ENCODE measurements at regions not wholly inside any gene's neighbourhood (a gene's known extent, or its start where the extent isn't known, plus 50 kb on each side); places are given as distances from the start of the nearest gene placed in this dataset.

DNA sequence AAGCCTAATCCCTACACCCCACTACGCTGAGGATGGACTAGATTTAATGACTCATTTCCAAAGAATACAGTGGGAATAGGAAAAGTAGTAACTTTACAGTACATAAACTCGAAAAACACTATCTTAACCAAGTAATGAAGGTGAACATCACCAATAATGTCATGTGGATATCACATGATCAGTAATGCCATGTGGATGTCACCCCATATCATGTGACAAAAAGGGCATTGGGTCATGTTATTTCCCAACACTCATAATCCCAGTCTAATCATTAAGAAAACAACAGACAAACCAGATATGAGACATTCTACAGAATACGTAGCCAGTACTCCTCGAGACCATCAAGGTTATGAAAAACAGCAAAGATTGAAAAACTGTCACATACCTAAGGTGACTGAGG, 667.3 kb upstream of the CRIM1 start:
- TF ChIP-seq, protein P1, sequence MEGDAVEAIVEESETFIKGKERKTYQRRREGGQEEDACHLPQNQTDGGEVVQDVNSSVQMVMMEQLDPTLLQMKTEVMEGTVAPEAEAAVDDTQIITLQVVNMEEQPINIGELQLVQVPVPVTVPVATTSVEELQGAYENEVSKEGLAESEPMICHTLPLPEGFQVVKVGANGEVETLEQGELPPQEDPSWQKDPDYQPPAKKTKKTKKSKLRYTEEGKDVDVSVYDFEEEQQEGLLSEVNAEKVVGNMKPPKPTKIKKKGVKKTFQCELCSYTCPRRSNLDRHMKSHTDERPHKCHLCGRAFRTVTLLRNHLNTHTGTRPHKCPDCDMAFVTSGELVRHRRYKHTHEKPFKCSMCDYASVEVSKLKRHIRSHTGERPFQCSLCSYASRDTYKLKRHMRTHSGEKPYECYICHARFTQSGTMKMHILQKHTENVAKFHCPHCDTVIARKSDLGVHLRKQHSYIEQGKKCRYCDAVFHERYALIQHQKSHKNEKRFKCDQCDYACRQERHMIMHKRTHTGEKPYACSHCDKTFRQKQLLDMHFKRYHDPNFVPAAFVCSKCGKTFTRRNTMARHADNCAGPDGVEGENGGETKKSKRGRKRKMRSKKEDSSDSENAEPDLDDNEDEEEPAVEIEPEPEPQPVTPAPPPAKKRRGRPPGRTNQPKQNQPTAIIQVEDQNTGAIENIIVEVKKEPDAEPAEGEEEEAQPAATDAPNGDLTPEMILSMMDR (IDR thresholded peaks at IDR 0.05; ENCODE audit: insufficient read depth, low read length): no peak
- TF ChIP-seq, protein P2, sequence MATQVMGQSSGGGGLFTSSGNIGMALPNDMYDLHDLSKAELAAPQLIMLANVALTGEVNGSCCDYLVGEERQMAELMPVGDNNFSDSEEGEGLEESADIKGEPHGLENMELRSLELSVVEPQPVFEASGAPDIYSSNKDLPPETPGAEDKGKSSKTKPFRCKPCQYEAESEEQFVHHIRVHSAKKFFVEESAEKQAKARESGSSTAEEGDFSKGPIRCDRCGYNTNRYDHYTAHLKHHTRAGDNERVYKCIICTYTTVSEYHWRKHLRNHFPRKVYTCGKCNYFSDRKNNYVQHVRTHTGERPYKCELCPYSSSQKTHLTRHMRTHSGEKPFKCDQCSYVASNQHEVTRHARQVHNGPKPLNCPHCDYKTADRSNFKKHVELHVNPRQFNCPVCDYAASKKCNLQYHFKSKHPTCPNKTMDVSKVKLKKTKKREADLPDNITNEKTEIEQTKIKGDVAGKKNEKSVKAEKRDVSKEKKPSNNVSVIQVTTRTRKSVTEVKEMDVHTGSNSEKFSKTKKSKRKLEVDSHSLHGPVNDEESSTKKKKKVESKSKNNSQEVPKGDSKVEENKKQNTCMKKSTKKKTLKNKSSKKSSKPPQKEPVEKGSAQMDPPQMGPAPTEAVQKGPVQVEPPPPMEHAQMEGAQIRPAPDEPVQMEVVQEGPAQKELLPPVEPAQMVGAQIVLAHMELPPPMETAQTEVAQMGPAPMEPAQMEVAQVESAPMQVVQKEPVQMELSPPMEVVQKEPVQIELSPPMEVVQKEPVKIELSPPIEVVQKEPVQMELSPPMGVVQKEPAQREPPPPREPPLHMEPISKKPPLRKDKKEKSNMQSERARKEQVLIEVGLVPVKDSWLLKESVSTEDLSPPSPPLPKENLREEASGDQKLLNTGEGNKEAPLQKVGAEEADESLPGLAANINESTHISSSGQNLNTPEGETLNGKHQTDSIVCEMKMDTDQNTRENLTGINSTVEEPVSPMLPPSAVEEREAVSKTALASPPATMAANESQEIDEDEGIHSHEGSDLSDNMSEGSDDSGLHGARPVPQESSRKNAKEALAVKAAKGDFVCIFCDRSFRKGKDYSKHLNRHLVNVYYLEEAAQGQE (IDR thresholded peaks at IDR 0.05; ENCODE audit: insufficient replicate concordance, low read depth): no peak
- no peak for TF ChIP-seq POLR2AphosphoS5 (IDR thresholded peaks at IDR 0.05; ENCODE audit: low read depth)
- TF ChIP-seq SPI1 (IDR thresholded peaks at IDR 0.05; ENCODE audit: borderline replicate concordance, low read depth): no peak

Measured in HL-60 (cell line).